Mesenchymal stem cell (in vitro differentiated cells and primary cell): ENCODE measurements at regions not wholly inside any gene's neighbourhood (a gene's known extent, or its start where the extent isn't known, plus 50 kb on each side); places are given as distances from the start of the nearest gene placed in this dataset.

Experiments used
- DNase-seq: peaks from one replicate; pipeline ENCODE4 v3.0.0-alpha.2; 2013
- H2AFZ ChIP-seq: one replicate; pipeline ENCODE4 v1.6.1; 2013; ENCODE audit warnings: low read depth, mild to moderate bottlenecking, control low read depth, inconsistent platforms, low read length, moderate library complexity
- H2AK5ac ChIP-seq: 2 replicates; pipeline ENCODE4 v1.6.1; 2013; ENCODE audit warnings: low read length, moderate library complexity, mild to moderate bottlenecking, inconsistent platforms; ENCODE audit not compliant: severe bottlenecking
- H2BK120ac ChIP-seq: one replicate; pipeline ENCODE4 v1.6.1; 2013; ENCODE audit warnings: low read depth, mild to moderate bottlenecking, inconsistent platforms, low read length, moderate library complexity
- H2BK12ac ChIP-seq, 2 experiments: one replicate each; pipeline ENCODE4 v1.6.1; 2013; ENCODE audit warnings: inconsistent platforms in 2 of 2, low read length in 2 of 2, mild to moderate bottlenecking in 2 of 2, moderate library complexity in 2 of 2, control low read depth in 1 of 2
- H2BK15ac ChIP-seq: one replicate; pipeline ENCODE4 v1.6.1; 2013; ENCODE audit warnings: mild to moderate bottlenecking, low read depth, inconsistent platforms; ENCODE audit not compliant: poor library complexity, severe bottlenecking
- H2BK5ac ChIP-seq: 2 replicates; pipeline ENCODE4 v1.6.1; 2013; ENCODE audit warnings: low read depth, mild to moderate bottlenecking, low read length, control low read depth, inconsistent platforms; ENCODE audit not compliant: poor library complexity, severe bottlenecking
- H3K14ac ChIP-seq, 2 experiments: one replicate each; pipeline ENCODE4 v1.6.1; 2013; ENCODE audit warnings: inconsistent platforms in 2 of 2, low read length in 2 of 2, control low read depth in 1 of 2, mild to moderate bottlenecking in 1 of 2, moderate library complexity in 1 of 2
- H3K18ac ChIP-seq, 2 experiments: one replicate each; pipeline ENCODE4 v1.6.1; 2013; ENCODE audit warnings: inconsistent platforms in 2 of 2, low read length in 2 of 2, control low read depth in 1 of 2, low read depth in 1 of 2, mild to moderate bottlenecking in 1 of 2
- H3K23ac ChIP-seq, 2 experiments: one replicate each; pipeline ENCODE4 v1.6.1; 2013; ENCODE audit warnings: inconsistent platforms in 2 of 2, low read length in 2 of 2, mild to moderate bottlenecking in 2 of 2, moderate library complexity in 2 of 2, control low read depth in 1 of 2
- H3K27ac ChIP-seq: 2 replicates; pipeline ENCODE4 v1.5.1; 2013; ENCODE audit warnings: mild to moderate bottlenecking, moderate library complexity, low read length, control low read depth, inconsistent platforms; ENCODE audit not compliant: poor library complexity, severe bottlenecking
- H3K27me3 ChIP-seq, 2 experiments: 2 replicates each; pipeline versions ENCODE4 v1.6.1 to v1.7.0; 2013; ENCODE audit warnings: low read length in 2 of 2, mild to moderate bottlenecking in 2 of 2, moderate library complexity in 2 of 2, control low read depth in 1 of 2, inconsistent platforms in 1 of 2; ENCODE audit not compliant: control insufficient read depth in 1 of 2, insufficient read depth in 1 of 2
- H3K36me3 ChIP-seq, 2 experiments: 2 replicates each; pipeline versions ENCODE4 v1.6.1 to v1.7.0; 2013; ENCODE audit warnings: low read length in 2 of 2, control low read depth in 1 of 2, inconsistent platforms in 1 of 2, low read depth in 1 of 2, mild to moderate bottlenecking in 1 of 2; ENCODE audit not compliant: insufficient read depth in 2 of 2, control insufficient read depth in 1 of 2
- H3K4ac ChIP-seq, 2 experiments: one replicate each; pipeline ENCODE4 v1.6.1; 2013; ENCODE audit warnings: inconsistent platforms in 2 of 2, low read length in 2 of 2, mild to moderate bottlenecking in 2 of 2, moderate library complexity in 2 of 2, control low read depth in 1 of 2, low read depth in 1 of 2
- H3K4me1 ChIP-seq: 2 replicates; pipeline ENCODE4 v1.6.1; 2013; ENCODE audit warnings: low read depth, low read length, control low read depth; ENCODE audit not compliant: control insufficient read depth, insufficient read depth
- H3K4me2 ChIP-seq: 2 replicates; pipeline ENCODE4 v1.6.1; 2013; ENCODE audit warnings: low read length, mild to moderate bottlenecking, inconsistent platforms; ENCODE audit not compliant: poor library complexity, severe bottlenecking
- H3K4me3 ChIP-seq, 2 experiments: 2 replicates each; pipeline versions ENCODE4 v1.5.1 to v1.7.0; 2013; ENCODE audit warnings: low read length in 2 of 2, mild to moderate bottlenecking in 2 of 2, control low read depth in 1 of 2, low read depth in 1 of 2; ENCODE audit not compliant: insufficient read depth in 1 of 2
- H3K79me1 ChIP-seq: replicated peaks from 2 replicates; pipeline ENCODE4 v1.6.1; 2013; ENCODE audit warnings: mild to moderate bottlenecking, control low read depth, low read length, inconsistent platforms; ENCODE audit not compliant: poor library complexity, severe bottlenecking
- H3K9ac ChIP-seq: 2 replicates; pipeline ENCODE4 v1.7.0; 2013; ENCODE audit warnings: mild to moderate bottlenecking, low read length, moderate library complexity
- H3K9me3 ChIP-seq: 2 replicates; pipeline ENCODE4 v1.7.0; 2013; ENCODE audit warnings: mild to moderate bottlenecking, low read length; ENCODE audit not compliant: control insufficient read depth
- H4K8ac ChIP-seq: one replicate; pipeline ENCODE4 v1.6.1; 2013; ENCODE audit warnings: inconsistent platforms, mild to moderate bottlenecking, low read length, moderate library complexity
- H4K91ac ChIP-seq: one replicate; pipeline ENCODE4 v1.6.1; 2013; ENCODE audit warnings: mild to moderate bottlenecking, low read length, inconsistent platforms
- WGBS: methylation state at CpG from one replicate; pipeline ENCODE4 v1.1.7; 2013; ENCODE audit warnings: mixed read lengths; 5-methylcytosine and 5-hydroxymethylcytosine counted together

- Histone ChIP-seq H2AK5ac (no peak overlapping the region), H2BK15ac (no peak overlapping the region), H3K9ac (no peak overlapping the region), H3K36me3 (no peaks in the 10 kb centered on the region), H3K4ac (no peak overlapping the region), H3K18ac (no peak overlapping the region), H3K27me3 (no peaks in the 10 kb centered on the region), H3K27ac (no peak overlapping the region), H2AFZ (no peak overlapping the region), H3K4me1 (no peaks in the 10 kb centered on the region), H3K4me2 (no peak overlapping the region), H3K14ac (no peak overlapping the region), H2BK5ac (no peak overlapping the region), H3K79me1 (no peaks in the 10 kb centered on the region), H3K4me3 (no peak overlapping the region), H4K8ac (no peak overlapping the region), H2BK120ac (no peak overlapping the region), H2BK12ac (no peak overlapping the region), H3K9me3 (peaks cover 11% of the 10 kb centered on the region), H4K91ac (no peak overlapping the region), H3K23ac (no peak overlapping the region)
- 100% methylated on average over 1 of the region's 1 CpG for WGBS
- DNase-seq, result no peak
Observed at GRCh38 chr6:67748521-67748920, 886.6 kb upstream of the ADGRB3 start.

DNA sequence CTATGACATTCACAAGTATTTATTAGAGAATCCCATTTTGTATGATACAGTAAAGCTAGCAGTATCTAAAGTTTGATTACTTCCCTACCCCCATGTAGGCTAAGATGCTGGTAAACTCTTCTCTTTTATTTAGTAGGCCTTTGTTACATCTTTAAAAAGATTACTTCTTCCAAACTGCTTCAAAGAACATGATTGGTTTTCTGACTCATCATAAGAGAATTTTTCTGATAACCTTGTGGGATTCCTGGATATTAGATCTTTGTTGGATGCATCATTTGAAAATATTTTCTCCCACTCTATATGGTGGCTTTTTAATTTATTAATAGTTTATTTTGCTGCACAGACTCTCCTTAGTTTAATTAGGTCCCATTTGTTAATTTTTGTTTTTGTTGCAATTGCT, 898.3 kb upstream of the ADGRB3 start:
- no peak overlapping the region for H3K23ac ChIP-seq
- H2BK5ac ChIP-seq, result no peak overlapping the region
- H2BK12ac ChIP-seq, result no peak overlapping the region
- no peak overlapping the region for H2BK120ac ChIP-seq
- H4K91ac ChIP-seq, result no peak overlapping the region
- H3K79me1 ChIP-seq, result no peaks in the 10 kb centered on the region
- H3K14ac ChIP-seq, result no peak overlapping the region
- no peak overlapping the region for H2AK5ac ChIP-seq
- no peaks in the 10 kb centered on the region for H3K36me3 ChIP-seq
- no peak overlapping the region for H3K4ac ChIP-seq
- H3K27ac ChIP-seq, result no peak overlapping the region
- no peak overlapping the region for H2BK15ac ChIP-seq
- no peak overlapping the region for H2AFZ ChIP-seq
- DNase-seq, result no peak
- H3K4me3 ChIP-seq, result no peak overlapping the region
- H3K9ac ChIP-seq, result no peak overlapping the region
- H3K18ac ChIP-seq, result no peak overlapping the region
- no peaks in the 10 kb centered on the region for H3K4me1 ChIP-seq
- no peak overlapping the region for H4K8ac ChIP-seq
- no peaks in the 10 kb centered on the region for H3K27me3 ChIP-seq
- H3K9me3 ChIP-seq, result peaks cover 7% of the 10 kb centered on the region
- H3K4me2 ChIP-seq, result no peak overlapping the region

- H3K27me3 ChIP-seq, result no peaks in the 10 kb centered on the region
- H3K9me3 ChIP-seq, result peaks cover 7% of the 10 kb centered on the region
- no peak overlapping the region for H3K4me3 ChIP-seq
- H3K4me2 ChIP-seq, result no peak overlapping the region
- H2AK5ac ChIP-seq, result no peak overlapping the region
- no peak overlapping the region for H3K27ac ChIP-seq
- no peaks in the 10 kb centered on the region for H3K79me1 ChIP-seq
- no peak overlapping the region for H2BK15ac ChIP-seq
- H4K8ac ChIP-seq, result no peak overlapping the region
- H2AFZ ChIP-seq, result no peak overlapping the region
- no peak overlapping the region for H4K91ac ChIP-seq
- H3K14ac ChIP-seq, result no peak overlapping the region
- H2BK120ac ChIP-seq, result no peak overlapping the region
- H3K23ac ChIP-seq, result no peak overlapping the region
- H2BK5ac ChIP-seq, result no peak overlapping the region
- DNase-seq, result no peak
- no peak overlapping the region for H3K18ac ChIP-seq
- no peak overlapping the region for H3K4ac ChIP-seq
- no peak overlapping the region for H3K9ac ChIP-seq
- H3K4me1 ChIP-seq, result no peaks in the 10 kb centered on the region
- H3K36me3 ChIP-seq, result no peaks in the 10 kb centered on the region
- no peak overlapping the region for H2BK12ac ChIP-seq
Observed at GRCh38 chr6:67736161-67736560, 898.9 kb upstream of the ADGRB3 start.

- Histone ChIP-seq H3K9ac (no peak overlapping the region), H2BK120ac (no peak overlapping the region), H3K23ac (no peak overlapping the region), H3K36me3 (no peaks in the 10 kb centered on the region), H3K9me3 (peaks cover 10% of the 10 kb centered on the region), H3K27me3 (no peaks in the 10 kb centered on the region), H2BK12ac (no peak overlapping the region), H3K14ac (no peak overlapping the region), H2AK5ac (no peak overlapping the region), H3K4me2 (no peak overlapping the region), H4K8ac (no peak overlapping the region), H3K79me1 (no peaks in the 10 kb centered on the region), H3K18ac (no peak overlapping the region), H2BK5ac (no peak overlapping the region), H3K4me1 (no peaks in the 10 kb centered on the region), H3K4ac (no peak overlapping the region), H4K91ac (no peak overlapping the region), H2BK15ac (no peak overlapping the region), H3K4me3 (no peak overlapping the region), H2AFZ (no peak overlapping the region), H3K27ac (no peak overlapping the region)
- DNase-seq, result no peak
- no CpG with 5 or more reads among the region's 1 CpG for WGBS
Observed at GRCh38 chr6:67735623-67736022, 899.5 kb upstream of the ADGRB3 start.
